ENCODE measurements at regions not wholly inside any gene's neighbourhood (a gene's known extent, or its start where the extent isn't known, plus 50 kb on each side); places are given as distances from the start of the nearest gene placed in this dataset.

DNA sequence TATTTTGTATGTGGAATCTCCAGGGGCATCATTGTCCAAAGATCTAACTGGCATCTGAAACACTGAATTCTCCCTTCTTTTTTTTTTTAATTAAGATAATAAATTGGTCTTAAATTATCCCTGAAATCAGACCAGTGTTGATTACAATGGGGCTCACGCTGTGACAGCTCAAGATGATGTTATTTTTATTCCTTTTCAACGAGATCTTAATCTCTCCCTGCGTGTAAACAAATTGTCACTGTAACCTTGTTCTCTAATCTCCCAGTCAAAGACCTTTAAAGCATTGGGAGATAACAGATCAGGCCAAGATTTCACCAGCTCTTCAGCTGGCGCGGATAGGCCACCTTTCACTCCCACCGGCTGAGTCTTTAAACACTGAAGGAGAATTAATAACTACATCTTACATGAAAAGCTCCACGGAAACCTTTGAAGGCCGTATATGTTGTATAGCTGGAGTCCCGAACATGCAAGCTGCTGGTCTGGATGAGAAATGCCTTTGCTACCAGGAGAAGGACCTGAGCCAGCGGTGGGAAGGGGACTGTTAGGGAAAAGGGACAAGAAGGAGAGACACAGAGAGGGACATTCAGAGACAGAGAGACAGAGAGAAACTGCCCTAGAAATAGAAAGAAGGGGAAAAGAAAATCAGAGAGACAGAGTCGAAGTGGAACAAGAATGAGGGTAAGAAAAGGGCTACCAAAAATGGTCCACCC, 418.8 kb upstream of the NR2F2 start:
- no peak for DNase-seq

- DNase-seq, result no peak
Measured at GRCh38 chr15:95912280-95912625, 418.2 kb upstream of the NR2F2 start.

DNA sequence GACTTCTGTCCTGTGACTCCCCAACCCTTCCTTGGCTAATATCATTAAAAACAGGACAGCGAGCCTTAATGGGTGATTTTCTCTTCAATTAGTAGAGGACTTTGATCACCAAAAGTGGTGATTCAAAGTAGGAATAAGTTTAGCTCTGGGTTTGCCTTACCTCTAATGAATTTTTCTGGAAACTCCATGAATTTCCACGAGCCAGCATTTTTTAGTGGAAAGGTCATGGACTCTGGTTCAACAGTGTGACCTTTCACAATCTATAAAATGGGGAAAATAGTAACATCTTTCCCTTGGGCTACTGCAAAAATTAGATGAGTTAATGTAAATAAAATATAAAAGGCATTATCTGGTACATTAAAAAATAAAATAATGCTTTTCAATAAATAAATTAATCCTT, 417.8 kb upstream of the NR2F2 start:
- DNase-seq, result no peak

DNA sequence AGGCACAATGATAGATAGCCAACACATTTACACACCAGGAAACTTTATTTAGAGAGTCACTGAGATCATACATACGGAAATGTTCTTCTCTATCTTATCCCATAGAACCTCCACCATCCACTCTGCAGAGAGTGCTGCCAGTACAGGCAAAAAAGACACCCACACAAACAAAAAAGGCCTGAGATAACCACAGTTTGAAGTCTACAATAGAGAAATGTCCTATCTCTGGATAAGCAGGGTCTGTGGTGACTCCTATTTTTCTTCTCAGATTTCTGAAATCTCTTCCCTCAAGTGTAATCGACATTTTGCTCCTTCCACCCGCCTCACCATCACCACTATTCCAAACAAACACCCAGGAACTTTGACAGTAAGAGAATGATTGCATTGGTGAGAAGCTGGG, 413.9 kb upstream of the NR2F2 start:
- DNase-seq, result no peak

- no peak for DNase-seq
Measured at GRCh38 chr15:95918525-95918924, 412.0 kb upstream of the NR2F2 start.

DNA sequence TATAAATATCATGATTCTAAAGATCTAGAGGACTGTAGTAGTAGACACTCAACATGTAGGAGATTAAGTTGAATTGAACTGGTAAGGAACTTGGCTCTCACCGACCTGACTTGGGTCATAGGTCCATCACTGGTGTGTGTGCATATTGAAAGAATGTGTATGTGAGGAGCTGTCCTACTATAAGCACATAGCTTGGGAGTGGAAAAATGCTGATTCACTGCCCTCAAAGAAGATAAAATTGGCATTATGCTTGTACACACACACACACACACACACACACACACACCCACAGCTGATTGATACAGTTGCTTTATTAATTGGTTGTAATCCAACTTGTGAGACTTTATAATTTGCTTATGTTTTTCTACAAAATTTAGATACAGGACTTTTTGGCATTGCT, 411.0 kb upstream of the NR2F2 start:
- no peak for DNase-seq

GRCh38 chr15:95921404-95921803, 409.1 kb upstream of the NR2F2 start:
- no peak for DNase-seq

- DNase-seq, result no peak
Measured at GRCh38 chr15:95922431-95922830, 408.1 kb upstream of the NR2F2 start.

DNA sequence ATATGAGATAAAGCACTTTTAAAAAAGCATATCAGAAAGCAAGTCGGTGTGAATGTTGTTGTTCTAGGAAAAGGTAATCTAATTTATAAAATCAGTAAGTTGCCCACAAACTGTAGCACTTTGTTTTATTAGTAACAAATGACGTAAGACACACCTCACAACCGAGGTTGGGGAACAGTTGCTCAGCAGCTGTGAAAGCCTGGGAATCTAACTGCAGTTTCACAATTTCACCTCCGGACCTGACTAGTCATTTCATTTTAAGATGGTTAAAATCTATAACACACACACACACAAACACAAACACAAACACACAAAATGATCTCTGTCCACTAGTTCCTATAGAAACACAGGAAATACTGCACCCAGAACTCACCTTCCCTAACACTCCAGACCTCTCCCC, 406.7 kb upstream of the NR2F2 start:
- no peak for DNase-seq

DNA sequence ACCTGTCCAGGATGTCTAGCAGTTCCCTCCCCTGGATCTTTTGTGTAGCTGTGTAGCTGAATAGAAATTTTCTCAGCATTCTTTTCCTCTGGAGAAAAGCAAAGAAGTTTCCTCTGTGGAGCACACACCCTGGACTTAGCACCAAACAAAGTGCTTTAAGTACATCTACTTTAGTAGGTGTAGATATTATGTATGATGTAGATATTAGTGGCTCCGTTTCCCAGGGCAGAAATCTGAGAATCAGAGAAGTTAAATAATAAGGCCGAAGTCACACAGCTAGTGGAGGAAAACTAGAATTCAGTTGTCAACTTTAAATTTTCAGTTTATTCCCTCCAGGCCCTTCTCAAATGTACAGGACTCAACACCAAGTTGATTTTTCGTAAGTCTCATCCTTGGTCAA, 401.7 kb upstream of the NR2F2 start:
- no peak for DNase-seq

- peak; percentile 4 for DNase-seq
Measured at GRCh38 chr15:95929232-95929846, 401.2 kb upstream of the NR2F2 start.

- DNase-seq, result no peak
Measured at GRCh38 chr15:95930659-95931375, 399.7 kb upstream of the NR2F2 start.

DNA sequence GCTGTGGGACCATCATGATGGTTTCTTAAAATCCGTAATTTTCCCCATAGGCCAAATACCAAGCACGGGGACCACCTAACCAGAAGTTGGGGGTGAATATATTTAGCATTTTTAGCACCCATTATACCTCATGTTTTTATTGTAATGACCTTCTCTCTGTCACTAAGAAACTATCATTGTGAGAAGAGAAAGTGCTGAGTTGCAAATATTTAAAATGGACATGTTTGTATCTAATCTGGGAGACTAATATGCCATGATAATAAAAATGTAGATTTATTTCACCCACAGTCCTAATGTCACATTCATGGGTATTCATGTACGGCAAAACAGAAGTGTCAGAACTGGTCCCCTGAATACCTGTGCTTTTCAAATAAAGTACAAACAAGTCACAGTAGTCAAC, 398.9 kb upstream of the NR2F2 start:
- no peak for DNase-seq

DNA sequence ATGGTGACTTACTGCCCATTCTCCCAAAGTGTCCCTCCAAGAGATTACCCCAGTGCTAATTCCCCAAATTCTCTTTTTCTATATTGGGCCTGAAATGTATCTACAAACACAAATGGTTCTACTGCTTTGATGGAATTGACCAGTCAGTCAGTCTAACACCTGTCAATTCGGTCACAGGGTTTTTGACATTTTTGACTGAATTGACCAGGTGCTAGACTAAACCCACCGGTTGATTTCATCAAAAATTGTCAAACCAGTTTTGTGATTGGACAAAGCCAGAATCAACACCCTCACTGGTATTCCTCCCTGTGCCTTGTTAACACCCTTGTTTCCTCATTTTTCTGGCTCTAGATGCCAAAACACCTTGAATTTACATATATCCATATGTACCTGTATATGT, 398.4 kb upstream of the NR2F2 start:
- no peak for DNase-seq

GRCh38 chr15:95932676-95933075, 397.8 kb upstream of the NR2F2 start:
- no peak for DNase-seq

DNA sequence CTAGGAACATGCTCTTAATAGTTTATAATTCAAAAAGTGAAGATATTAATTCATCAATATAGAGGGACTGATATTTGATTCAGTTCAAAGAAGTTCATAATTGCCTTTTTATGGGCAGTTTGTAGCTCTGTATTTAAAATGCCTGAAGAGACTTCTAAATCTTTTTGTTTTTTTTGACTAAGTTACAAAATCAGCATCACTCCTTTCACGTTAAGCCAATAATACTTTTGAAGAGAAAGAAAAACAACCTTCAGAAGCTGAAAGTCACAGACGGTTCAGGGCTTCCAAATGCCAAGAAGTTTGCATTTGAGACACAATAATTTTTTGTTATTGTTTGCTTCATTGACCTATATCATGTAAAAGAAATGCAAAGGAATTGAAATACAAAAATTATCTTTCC, 394.6 kb upstream of the NR2F2 start:
- no peak for DNase-seq

GRCh38 chr15:95937128-95937528, 393.4 kb upstream of the NR2F2 start:
- DNase-seq, result no peak

DNA sequence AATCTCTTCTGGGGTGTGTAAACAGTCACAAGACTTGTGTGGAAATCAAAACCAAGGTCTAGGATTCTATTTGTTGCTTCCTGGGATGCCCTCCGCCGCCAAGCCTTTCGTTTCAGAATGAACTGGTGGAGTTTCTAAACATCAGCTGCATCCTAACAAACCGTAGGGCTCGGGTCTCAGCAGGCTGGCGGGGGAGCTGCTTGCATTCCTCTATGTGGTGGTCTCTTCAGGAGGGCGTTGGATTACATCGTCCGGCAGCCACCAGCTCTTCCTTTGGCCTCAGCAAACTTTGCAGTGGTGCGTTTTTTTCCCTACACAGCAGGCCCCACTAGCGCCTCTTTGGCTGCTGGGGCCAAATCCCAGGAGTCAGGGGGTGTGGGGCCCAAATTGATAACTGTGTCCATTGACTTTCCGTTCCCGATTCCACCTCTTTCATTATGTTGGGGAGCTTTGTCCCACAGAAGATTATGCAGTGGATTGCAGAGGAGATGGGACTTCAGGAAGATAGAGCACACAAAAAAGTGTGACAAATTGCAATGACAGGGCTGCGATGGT, 390.0 kb upstream of the NR2F2 start:
- no peak for DNase-seq

GRCh38 chr15:95944193-95944592, 386.3 kb upstream of the NR2F2 start:
- DNase-seq, result no peak

DNA sequence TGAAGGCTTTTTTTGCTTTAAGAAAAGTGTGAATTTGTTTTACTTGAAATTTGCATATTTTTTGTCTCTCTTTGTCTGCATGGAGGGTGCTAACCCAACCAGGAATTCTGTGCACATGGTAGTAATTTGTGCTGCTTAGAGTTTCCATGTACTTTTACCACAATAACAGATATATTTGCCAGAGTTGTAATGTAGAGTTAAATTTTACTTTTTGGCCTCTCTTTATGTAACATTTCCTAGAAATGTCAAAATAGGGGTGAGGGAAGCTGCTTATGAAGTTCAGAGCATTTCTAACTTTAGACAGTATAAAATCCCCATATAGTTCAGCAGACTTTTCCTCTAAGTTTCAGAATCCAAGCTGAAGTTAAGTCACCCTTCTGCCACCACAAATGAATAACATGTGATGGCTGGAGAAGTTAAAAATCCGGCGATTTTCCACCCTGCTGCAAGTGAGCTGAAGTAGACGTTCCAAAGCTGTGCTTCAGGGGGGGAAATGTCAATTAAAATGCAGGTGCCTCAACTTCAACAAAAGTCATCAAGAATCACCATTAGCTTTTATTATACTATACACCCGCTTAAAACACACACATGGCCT, 385.7 kb upstream of the NR2F2 start:
- DNase-seq, result no peak

DNA sequence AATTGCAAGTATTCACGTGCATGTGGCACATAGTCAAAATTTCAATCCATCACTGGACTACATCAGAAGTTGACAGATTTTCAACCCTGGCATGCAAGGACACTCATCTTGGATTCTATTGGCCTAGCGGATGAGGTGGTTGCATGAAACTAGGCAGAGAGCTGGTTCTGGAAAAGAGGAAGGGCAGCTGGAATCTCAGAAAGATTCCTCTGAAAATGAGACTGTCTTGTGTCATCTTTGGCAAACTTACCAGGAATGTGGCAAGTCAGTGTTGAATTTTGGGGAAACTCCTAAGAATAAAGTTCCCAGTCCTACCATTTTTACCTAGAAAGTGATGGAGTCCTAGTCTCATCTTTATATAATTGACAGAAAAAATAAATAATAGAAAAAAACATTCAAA, 384.3 kb upstream of the NR2F2 start:
- DNase-seq, result no peak

- DNase-seq, result no peak
Measured at GRCh38 chr15:95946926-95947325, 383.6 kb upstream of the NR2F2 start.

DNA sequence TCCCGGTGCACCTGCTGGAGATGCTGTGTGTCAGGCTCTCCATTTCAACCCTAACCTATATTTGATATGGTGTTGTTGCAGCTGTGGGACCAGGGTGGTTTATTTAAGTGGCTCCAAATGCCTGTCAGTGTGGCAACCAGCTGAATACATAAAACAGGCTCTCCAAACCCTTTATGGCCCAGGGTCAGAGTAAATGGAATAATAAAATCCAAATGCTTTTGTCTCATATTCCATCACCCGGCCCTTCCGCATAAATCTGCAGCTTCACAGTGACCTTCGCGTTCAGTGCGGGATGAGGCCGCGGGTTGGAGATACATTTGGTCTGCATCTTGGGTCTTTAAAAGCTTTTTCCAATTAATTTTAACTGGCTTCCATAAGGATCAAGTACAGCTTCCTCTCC, 382.1 kb upstream of the NR2F2 start:
- DNase-seq, result no peak

DNA sequence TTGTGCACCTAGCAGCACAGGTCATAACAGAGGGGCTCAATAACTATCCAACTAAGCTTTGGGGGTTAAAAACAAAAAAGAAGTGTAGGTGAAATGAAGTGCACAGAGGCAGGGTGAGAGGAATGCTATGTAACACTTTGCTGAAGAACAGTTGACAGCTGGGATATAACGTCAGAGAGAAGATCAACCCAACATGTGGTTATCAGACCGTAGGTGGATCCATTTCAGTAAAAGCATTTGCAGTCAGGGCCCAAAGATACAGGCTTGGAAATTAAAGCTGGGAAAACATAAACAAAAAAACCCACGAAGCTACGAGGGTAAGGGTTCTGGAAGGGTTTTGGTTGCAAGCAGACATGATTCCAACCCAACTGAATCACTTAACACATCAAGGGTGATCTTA, 377.5 kb upstream of the NR2F2 start:
- no peak for DNase-seq

Measured in activated CD4-positive, alpha-beta T cell treated with anti-CD3 and anti-CD28 coated beads, Interleukin-2, amount 50 U/mL, for 16 hours (primary cell).